ENCODE measurements at regions not wholly inside any gene's neighbourhood (a gene's known extent, or its start where the extent isn't known, plus 50 kb on each side); places are given as distances from the start of the nearest gene placed in this dataset.

- DNase-seq = no peak
Observed at GRCh38 chr3:106809623-106810299, 567.5 kb upstream of the CCDC54 start.

DNA sequence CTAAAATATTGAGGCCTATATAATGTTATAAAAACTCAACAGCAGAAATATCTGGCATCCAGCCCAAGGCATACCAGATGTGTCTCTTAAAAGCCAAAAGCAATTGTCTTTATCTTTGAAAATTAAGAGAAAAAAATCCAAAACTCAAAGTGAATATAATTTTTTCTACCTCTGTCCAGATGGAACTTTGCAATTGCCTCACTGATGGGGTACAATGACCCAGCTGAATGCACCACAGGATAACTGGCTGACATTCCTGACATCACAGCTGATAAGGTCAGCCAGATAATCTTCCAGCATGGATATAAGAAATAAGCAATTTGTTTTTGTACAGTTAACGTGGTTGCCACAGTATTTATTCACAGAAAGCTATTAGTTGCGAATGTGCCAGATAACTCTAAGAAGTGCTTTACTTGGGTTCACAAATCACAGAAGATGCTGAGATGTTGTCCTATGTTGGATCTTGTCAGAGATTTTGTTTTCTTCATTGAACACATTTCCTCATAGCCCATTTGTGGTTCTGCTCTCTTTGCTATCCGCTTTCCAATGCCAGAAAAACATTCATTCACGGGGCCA is 566.9 kb upstream of the CCDC54 start:
- no peak for DNase-seq

DNA sequence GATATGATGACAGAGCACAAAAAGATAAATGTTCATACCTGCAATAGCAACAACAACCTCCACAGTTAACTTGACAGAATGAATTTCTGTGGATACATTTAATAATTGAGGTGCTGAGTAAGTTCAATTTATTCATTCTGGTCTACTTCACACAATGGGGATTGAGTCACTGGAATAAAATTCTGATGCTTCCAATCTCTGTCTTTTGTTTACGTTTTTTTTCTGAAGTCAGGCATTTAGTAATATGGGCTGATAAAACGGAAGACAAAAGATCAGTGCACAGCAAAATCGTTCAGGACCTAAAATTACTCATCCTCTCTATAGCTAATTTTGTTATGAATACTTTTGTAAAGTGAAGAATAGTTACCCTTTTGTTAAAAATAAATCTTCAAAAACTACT is 565.9 kb upstream of the CCDC54 start:
- DNase-seq = no peak

GRCh38 chr3:106813742-106814141 is 563.5 kb upstream of the CCDC54 start:
- no peak for DNase-seq

DNA sequence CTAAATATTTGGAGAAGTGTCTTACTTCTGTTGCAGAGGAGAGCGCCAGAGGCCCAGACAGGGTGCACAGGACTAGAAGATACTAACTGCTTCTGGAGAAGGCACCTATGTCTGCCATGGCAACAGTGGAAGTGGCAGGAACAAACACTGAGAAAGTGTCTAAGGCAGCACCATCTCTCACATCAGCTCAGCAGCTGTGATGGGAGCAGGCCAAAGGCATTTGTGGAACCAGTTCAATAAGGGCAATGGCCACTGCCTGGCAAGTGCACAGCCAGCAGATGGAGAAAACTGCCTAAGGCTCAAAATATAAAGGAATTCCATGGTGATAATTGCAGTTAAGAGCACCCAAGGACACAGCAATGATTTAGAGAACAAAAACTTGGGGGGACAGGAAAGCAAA is 563.0 kb upstream of the CCDC54 start:
- DNase-seq = peak in 17 of 56 donors; percentile 2 to 47 (median 15)

- no peak for DNase-seq
Observed at GRCh38 chr3:106816838-106817237, 560.4 kb upstream of the CCDC54 start.

DNA sequence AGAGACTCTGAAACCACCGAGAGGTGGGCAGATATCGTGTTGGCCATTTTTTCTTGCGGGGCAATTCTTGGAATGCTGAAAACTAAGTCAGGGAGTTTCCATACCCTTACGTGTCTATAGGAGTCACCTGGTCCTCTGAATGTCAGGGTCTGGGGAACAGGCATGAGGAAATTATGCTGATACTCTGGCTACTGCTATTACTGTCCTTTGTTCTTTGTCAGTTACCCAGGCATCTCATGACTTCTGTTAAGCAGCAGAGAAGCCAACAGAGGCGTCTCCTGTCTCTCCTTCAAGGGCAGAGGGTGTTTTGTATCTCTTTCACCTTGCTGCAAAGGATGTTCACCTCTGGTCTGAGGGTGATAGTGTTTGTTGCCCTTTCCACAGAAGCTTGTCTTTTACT is 559.5 kb upstream of the CCDC54 start:
- no peak for DNase-seq

DNA sequence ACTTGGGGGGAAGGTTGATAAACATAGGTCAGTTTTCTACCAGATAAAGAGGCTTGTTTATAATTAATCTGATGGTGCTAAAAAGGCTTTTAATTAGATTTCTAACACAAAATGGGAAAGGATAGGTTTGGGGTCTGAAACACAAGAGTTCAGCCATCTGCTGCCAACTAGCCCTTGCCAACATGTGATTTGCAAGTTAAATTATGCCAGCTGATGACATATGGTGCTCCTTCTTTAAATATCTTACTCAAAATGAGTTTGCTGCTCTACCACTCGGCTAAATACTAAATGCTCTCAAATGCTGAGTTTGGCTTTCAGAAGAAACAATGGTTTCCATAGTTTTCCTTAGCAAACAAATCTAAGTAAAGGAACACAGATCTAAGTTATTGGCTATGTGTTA is 557.8 kb upstream of the CCDC54 start:
- DNase-seq = no peak

GRCh38 chr3:106820726-106821362 is 556.4 kb upstream of the CCDC54 start:
- no peak for DNase-seq

DNA sequence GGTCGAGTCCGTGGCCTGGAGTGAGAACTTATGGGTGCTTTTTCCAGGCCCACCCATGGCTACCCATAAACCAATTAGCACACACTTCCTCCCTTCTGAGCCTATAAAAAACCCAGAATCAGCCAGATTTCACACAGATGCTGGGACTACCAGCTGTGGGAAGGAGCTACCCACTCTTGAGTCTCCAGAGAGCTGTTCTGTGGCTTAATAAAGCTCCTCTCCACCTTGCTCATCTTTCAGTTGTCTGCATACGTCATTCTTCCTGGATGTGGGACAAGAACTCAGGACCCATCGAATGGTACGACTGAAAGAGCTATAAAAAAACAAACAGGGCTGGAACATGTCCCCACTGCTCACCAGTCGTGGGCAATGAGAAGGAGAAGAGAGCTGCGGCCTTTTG is 555.4 kb upstream of the CCDC54 start:
- no peak for DNase-seq

GRCh38 chr3:106822204-106822603 is 555.0 kb upstream of the CCDC54 start:
- DNase-seq = no peak

- DNase-seq = no peak
Observed at GRCh38 chr3:106823701-106824100, 553.5 kb upstream of the CCDC54 start.

DNA sequence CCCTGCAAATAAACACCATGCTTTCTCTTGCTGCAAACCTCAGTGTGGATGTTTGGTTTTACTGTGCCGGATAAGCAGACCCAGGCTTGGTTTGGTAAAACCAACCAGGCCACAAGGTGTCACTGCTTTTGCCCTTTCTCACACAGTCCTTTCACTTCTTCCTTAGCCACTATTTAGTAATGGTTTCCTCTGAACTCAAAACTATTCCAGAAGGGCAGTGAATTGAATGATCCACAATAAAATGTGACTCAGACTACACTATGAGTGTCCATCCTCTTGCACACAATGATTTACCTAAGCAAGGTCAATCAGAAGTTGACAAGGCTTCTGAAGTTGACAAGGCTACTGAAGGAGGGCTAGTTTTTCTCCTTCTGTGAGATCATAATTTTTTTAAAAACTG is 552.4 kb upstream of the CCDC54 start:
- DNase-seq = peak in 4 of 56 donors; percentile 7 to 23 (median 12)

DNA sequence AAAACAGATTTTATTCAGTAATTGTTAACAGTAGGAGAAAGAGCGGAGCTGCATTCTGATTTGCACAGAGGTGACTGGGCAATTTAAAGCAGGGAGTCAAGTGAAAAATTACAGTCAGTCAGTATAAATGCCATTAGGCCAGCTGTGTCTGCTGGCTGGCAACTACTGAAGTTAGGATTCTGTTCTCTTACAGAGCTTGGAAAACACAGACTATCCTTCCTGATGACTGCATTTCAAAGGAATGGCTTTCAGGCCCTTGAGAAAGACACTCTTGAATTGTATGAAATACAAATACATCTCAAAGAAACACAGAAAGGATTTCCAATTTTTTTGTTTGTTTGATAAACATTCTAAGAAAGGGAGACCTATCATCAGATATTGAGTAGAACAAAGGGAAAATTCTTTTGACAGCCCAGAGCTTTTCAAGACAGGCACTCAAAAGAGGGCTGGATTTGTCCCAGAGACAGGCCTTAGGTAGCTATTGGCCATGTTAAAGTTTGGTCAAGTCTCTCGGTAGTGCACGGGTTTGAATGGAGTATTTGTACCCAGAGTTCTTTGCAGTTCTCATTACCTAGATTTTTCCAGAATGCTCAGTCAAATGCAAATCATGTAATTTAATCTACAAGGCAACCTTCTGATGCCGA is 551.2 kb upstream of the CCDC54 start:
- no peak for DNase-seq

GRCh38 chr3:106826791-106827311 is 550.4 kb upstream of the CCDC54 start:
- DNase-seq = no peak

DNA sequence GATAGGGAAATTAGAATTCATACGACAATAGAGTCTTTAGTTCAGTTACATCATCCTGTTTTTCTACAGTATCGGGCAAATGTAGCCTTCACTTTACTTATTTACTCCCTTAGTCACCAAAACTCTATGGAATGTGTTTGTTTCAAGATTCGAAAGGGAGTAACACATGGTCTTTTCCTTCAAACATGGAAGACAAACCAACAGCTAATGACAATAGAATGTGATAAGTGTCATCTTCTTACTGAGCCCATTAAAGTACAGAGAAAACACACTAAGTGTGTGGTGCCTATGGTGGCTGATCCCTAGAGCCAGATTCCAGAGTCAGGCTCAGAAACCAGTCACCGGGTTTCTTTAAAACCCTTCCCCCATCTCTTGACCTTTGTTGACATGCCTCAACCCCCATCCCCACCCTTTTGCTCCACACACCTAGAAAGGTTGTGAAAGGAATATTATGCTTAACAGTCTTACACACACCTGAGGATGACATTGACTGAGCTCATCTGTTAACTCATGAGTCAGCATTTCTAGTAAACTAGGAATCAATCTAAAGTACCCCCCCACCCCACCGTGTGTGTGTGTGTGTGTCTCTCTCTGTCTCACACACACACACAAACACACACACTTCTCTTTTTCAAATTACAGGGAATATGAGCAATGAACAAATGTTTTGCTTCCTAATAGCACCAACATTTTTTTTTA is 549.6 kb upstream of the CCDC54 start:
- DNase-seq = no peak

- no peak for DNase-seq
Observed at GRCh38 chr3:106829206-106829605, 548.0 kb upstream of the CCDC54 start.

GRCh38 chr3:106830334-106830733 is 546.9 kb upstream of the CCDC54 start:
- DNase-seq = no peak

DNA sequence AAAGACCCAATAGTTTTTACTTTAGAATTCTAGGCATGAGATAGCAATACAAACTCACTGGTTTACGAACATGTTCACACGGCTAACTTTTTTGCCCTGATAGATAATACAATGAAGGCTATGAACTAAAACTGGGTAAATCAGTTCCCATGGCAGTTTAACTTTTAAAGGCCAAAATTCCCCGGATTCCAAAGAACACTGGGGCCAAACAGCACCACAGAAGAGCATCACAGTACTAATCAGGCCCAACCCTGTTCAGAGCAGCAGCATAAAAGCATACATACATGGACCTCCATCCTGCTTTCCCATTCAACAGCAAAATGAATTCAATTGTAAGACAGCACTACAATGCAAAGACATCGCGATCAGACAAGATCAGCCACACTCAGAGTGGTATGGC is 540.3 kb upstream of the CCDC54 start:
- DNase-seq = no peak

DNA sequence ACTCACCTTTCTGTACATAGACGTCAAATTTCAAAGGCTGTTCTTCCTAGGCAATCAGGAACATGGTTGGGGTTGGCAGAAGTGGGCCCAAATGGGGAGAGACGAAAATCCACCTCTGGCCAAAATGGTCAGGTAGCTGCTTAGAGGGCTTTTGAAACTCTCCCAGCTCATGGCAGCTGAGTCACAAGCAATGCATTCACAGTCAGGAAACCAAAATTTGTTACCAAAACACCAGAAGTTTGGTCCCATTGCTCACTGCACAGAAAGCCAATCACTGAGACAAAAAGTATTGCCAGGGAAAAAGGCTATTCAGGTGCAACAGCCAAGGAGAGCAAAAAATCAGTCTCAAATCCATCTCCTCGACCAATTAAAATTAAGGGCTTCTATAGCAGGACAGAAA is 539.6 kb upstream of the CCDC54 start:
- DNase-seq = no peak

GRCh38 chr3:106839576-106840280 is 537.5 kb upstream of the CCDC54 start:
- DNase-seq = no peak

Measured in amygdala (tissue), 56 donors.